NB4 (cell line): ENCODE measurements at regions not wholly inside any gene's neighbourhood (a gene's known extent, or its start where the extent isn't known, plus 50 kb on each side); places are given as distances from the start of the nearest gene placed in this dataset.

ENCODE experiments used
- CTCF ChIP-seq: IDR thresholded peaks from one replicate; pipeline ENCODE4 v1.5.1; 2012; ENCODE audit warnings: low read depth, low read length
- MAX ChIP-seq: IDR thresholded peaks from 2 replicates; pipeline ENCODE4 v1.6.1; 2011; ENCODE audit warnings: low read depth, low read length
- MYC ChIP-seq: IDR thresholded peaks from 2 replicates; pipeline ENCODE4 v1.6.1; 2011; ENCODE audit warnings: low read depth, low read length

DNA sequence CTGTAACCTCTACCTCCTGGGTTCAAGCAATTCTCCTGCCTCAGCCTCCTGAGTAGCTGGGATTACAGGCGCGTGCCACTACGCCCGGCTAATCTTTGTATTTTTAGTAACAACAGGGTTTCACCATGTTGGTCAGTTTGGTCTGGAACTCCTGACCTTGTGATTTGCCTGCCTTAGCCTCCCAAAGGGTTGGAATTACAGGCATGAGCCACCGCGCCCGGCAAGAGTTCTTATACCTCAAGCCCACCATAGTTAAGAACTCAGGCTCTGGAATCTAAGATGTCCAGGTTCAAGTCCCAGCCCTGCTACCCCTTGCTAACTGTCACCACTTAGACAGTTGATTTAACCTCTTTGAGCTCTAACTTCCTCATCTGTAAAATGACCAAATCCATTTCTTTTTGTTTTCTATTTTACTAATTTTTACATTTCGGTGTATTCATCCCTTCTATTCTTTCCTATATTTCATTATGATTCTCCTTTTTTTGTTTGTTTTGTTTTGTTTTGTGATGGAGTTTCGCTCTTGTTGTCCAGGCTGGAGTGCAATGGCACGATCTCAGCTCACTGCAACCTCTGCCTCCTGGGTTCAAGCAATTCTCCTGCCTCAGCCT, 104.8 kb upstream of the ZNF217 start:
- TF ChIP-seq CTCF (no peak), MAX (no peak), MYC (no peak)
